NCI-H524 (cell line): ENCODE measurements at regions not wholly inside any gene's neighbourhood (a gene's known extent, or its start where the extent isn't known, plus 50 kb on each side); places are given as distances from the start of the nearest gene placed in this dataset.
A peak's percentile ranks its signal among the peaks of the same experiment; 100 is the strongest.

Experiments used
- DNase-seq, 2 experiments: peaks; one replicate each; lab custom pipeline; 2025; lab: John Stamatoyannopoulos, UW

- no peak for DNase-seq
Measured at GRCh38 chrX:44042116-44042515, 68.9 kb upstream of the NDP start.

- DNase-seq = no peak
Measured at GRCh38 chrX:44040406-44040805, 67.2 kb upstream of the NDP start.

GRCh38 chrX:44039556-44039955 lies 66.4 kb upstream of the NDP start:
- DNase-seq = no peak

- peak in 1 of 2 experiments; percentile 27 for DNase-seq
Measured at GRCh38 chrX:44036336-44036735, 63.1 kb upstream of the NDP start.

GRCh38 chrX:44035571-44035970 lies 62.4 kb upstream of the NDP start:
- no peak for DNase-seq

GRCh38 chrX:44032479-44032878 lies 59.3 kb upstream of the NDP start:
- DNase-seq = no peak

- DNase-seq = no peak
Measured at GRCh38 chrX:44025555-44025954, 52.4 kb upstream of the NDP start.
